ENCODE measurements at regions not wholly inside any gene's neighbourhood (a gene's known extent, or its start where the extent isn't known, plus 50 kb on each side); places are given as distances from the start of the nearest gene placed in this dataset.

GRCh38 chr1:104989012-104989411, 1239.3 kb downstream of the AMY1C start:
- TF ChIP-seq, protein P1, sequence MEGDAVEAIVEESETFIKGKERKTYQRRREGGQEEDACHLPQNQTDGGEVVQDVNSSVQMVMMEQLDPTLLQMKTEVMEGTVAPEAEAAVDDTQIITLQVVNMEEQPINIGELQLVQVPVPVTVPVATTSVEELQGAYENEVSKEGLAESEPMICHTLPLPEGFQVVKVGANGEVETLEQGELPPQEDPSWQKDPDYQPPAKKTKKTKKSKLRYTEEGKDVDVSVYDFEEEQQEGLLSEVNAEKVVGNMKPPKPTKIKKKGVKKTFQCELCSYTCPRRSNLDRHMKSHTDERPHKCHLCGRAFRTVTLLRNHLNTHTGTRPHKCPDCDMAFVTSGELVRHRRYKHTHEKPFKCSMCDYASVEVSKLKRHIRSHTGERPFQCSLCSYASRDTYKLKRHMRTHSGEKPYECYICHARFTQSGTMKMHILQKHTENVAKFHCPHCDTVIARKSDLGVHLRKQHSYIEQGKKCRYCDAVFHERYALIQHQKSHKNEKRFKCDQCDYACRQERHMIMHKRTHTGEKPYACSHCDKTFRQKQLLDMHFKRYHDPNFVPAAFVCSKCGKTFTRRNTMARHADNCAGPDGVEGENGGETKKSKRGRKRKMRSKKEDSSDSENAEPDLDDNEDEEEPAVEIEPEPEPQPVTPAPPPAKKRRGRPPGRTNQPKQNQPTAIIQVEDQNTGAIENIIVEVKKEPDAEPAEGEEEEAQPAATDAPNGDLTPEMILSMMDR (IDR thresholded peaks at IDR 0.05) = no peak
- TF ChIP-seq POLR2A (IDR thresholded peaks at IDR 0.05) = no peak
